Chondrocyte (in vitro differentiated cells): ENCODE measurements at regions not wholly inside any gene's neighbourhood (a gene's known extent, or its start where the extent isn't known, plus 50 kb on each side); places are given as distances from the start of the nearest gene placed in this dataset.

Experiments used
- DNase-seq: peaks from one replicate; pipeline ENCODE4 v3.0.0; 2021; ENCODE audit warnings: mixed read lengths, low spot score
- H3K27ac Mint-ChIP-seq: one replicate; pipeline ENCODE4 v1.8.0; 2021; ENCODE audit warnings: mild to moderate bottlenecking, moderate library complexity, mixed read lengths; ENCODE audit not compliant: unreplicated experiment
- H3K27me3 Mint-ChIP-seq: 2 replicates; pipeline ENCODE4 v1.8.0; 2021; ENCODE audit warnings: low read depth, mixed read lengths
- H3K36me3 Mint-ChIP-seq: 2 replicates; pipeline ENCODE4 v1.8.0; 2021; ENCODE audit warnings: low read depth, mixed read lengths
- H3K4me1 Mint-ChIP-seq: 2 replicates; pipeline ENCODE4 v1.8.0; 2021; ENCODE audit warnings: low read depth, mild to moderate bottlenecking, mixed read lengths
- H3K4me3 Mint-ChIP-seq: one replicate; pipeline ENCODE4 v1.8.0; 2021; ENCODE audit warnings: mild to moderate bottlenecking, moderate library complexity, mixed read lengths; ENCODE audit not compliant: unreplicated experiment
- H3K9me3 Mint-ChIP-seq: 2 replicates; pipeline ENCODE4 v1.8.0; 2021; ENCODE audit warnings: low read depth, mixed read lengths
- CTCF ChIP-seq: fragments of 200-600 bp; sonication (generic); IDR thresholded peaks from 2 replicates; pipeline ENCODE4 v1.5.0; 2021; ENCODE audit warnings: antibody characterized with exemption, mild to moderate bottlenecking, moderate library complexity

GRCh38 chr12:126316411-126316810, 1251.2 kb downstream of the AACS start:
- Mint-ChIP-seq H3K36me3 (no peaks in the 10 kb centered on the region), H3K4me1 (no peaks in the 10 kb centered on the region), H3K27me3 (no peaks in the 10 kb centered on the region), H3K4me3 (no peak overlapping the region), H3K9me3 (peaks cover 30% of the 10 kb centered on the region), H3K27ac (no peak overlapping the region)
- no peak for DNase-seq
- TF ChIP-seq CTCF, result no peak

- no peak for DNase-seq
- H3K27me3 Mint-ChIP-seq, result no peaks in the 10 kb centered on the region
- H3K9me3 Mint-ChIP-seq, result peaks cover 66% of the 10 kb centered on the region
- no peak overlapping the region for H3K27ac Mint-ChIP-seq
- no peaks in the 10 kb centered on the region for H3K36me3 Mint-ChIP-seq
- H3K4me3 Mint-ChIP-seq, result no peak overlapping the region
- TF ChIP-seq CTCF, result no peak
- no peaks in the 10 kb centered on the region for H3K4me1 Mint-ChIP-seq
These were observed 1272.6 kb downstream of the AACS start for GRCh38 chr12:126337556-126338441.

- no peaks in the 10 kb centered on the region for H3K4me1 Mint-ChIP-seq
- no peak overlapping the region for H3K27ac Mint-ChIP-seq
- DNase-seq, result no peak
- TF ChIP-seq CTCF, result no peak
- peaks cover 83% of the 10 kb centered on the region for H3K9me3 Mint-ChIP-seq
- H3K27me3 Mint-ChIP-seq, result no peaks in the 10 kb centered on the region
- no peaks in the 10 kb centered on the region for H3K36me3 Mint-ChIP-seq
- no peak overlapping the region for H3K4me3 Mint-ChIP-seq
These were observed 1277.6 kb downstream of the AACS start for GRCh38 chr12:126342866-126343265.

GRCh38 chr12:126343321-126343720, 1278.1 kb downstream of the AACS start:
- H3K4me3 Mint-ChIP-seq, result no peak overlapping the region
- no peaks in the 10 kb centered on the region for H3K4me1 Mint-ChIP-seq
- H3K9me3 Mint-ChIP-seq, result peaks cover 84% of the 10 kb centered on the region
- no peak overlapping the region for H3K27ac Mint-ChIP-seq
- DNase-seq, result no peak
- no peaks in the 10 kb centered on the region for H3K36me3 Mint-ChIP-seq
- no peaks in the 10 kb centered on the region for H3K27me3 Mint-ChIP-seq
- TF ChIP-seq CTCF, result no peak

- H3K27ac Mint-ChIP-seq, result no peak overlapping the region
- no peak for DNase-seq
- no peaks in the 10 kb centered on the region for H3K36me3 Mint-ChIP-seq
These were observed 1280.9 kb downstream of the AACS start for GRCh38 chr12:126346087-126346486.

More at GRCh38 chr12:126346087-126346486, 1280.9 kb downstream of the AACS start:
- H3K27me3 Mint-ChIP-seq, result no peaks in the 10 kb centered on the region
- no peak overlapping the region for H3K4me3 Mint-ChIP-seq
- TF ChIP-seq CTCF, result no peak
- H3K9me3 Mint-ChIP-seq, result peaks cover 71% of the 10 kb centered on the region
- H3K4me1 Mint-ChIP-seq, result no peaks in the 10 kb centered on the region
